ENCODE measurements at regions not wholly inside any gene's neighbourhood (a gene's known extent, or its start where the extent isn't known, plus 50 kb on each side); places are given as distances from the start of the nearest gene placed in this dataset.

- H3K9ac ChIP-seq (ENCODE audit: insufficient read depth in 1 of 2, low read length in 2 of 2), result no peak overlapping the region
- no peak for DNase-seq
These were observed 267.5 kb downstream of the GPD2 start for GRCh38 chr2:156703642-156704041.

GRCh38 chr2:156704132-156704531 lies 268.0 kb downstream of the GPD2 start:
- WGBS, 2 donors, result 62 to 68% methylated on average over 3 of the region's 3 CpGs
- no peak overlapping the region for H3K9ac ChIP-seq (ENCODE audit: insufficient read depth in 1 of 2, low read length in 2 of 2)
- no peak overlapping the region for H3K4me3 ChIP-seq
- H3K27ac ChIP-seq (ENCODE audit: low read depth in 1 of 2, low read length in 1 of 2), result no peak overlapping the region
- TF ChIP-seq CTCF (IDR thresholded peaks at IDR 0.05; ENCODE audit: control extremely low read depth, extremely low read depth), result no peak
- no peaks in the 10 kb centered on the region for H3K27me3 ChIP-seq (ENCODE audit: control insufficient read depth in 3 of 3, insufficient read depth in 3 of 3, low read length in 2 of 3)
- no peaks in the 10 kb centered on the region for H3K36me3 ChIP-seq (ENCODE audit: control insufficient read depth in 4 of 4, insufficient read depth in 4 of 4, low read length in 4 of 4)
- no peaks in the 10 kb centered on the region for H3K9me3 ChIP-seq (ENCODE audit: control insufficient read depth in 4 of 4, insufficient read depth in 3 of 4, low read length in 3 of 4)
- ATAC-seq (ENCODE audit: insufficient read depth, low FRiP score) (no peak), DNase-seq (peak; percentile 32 to 92 (median 88))
- H3K4me1 ChIP-seq (ENCODE audit: control insufficient read depth in 5 of 5, insufficient read depth in 5 of 5, low read length in 5 of 5), result peaks cover 0 to 31% (median 6%) of the 10 kb centered on the region in 5 donors

More at GRCh38 chr2:156703642-156704041, 267.5 kb downstream of the GPD2 start:
- Histone ChIP-seq H3K9me3 (ENCODE audit: control insufficient read depth in 4 of 4, insufficient read depth in 3 of 4, low read length in 3 of 4) (no peaks in the 10 kb centered on the region), H3K4me1 (ENCODE audit: control insufficient read depth in 5 of 5, insufficient read depth in 5 of 5, low read length in 5 of 5) (peaks cover 0 to 31% (median 6%) of the 10 kb centered on the region in 5 donors), H3K27ac (ENCODE audit: low read depth in 1 of 2, low read length in 1 of 2) (no peak overlapping the region), H3K36me3 (ENCODE audit: control insufficient read depth in 4 of 4, insufficient read depth in 4 of 4, low read length in 4 of 4) (no peaks in the 10 kb centered on the region), H3K4me3 (no peak overlapping the region), H3K27me3 (ENCODE audit: control insufficient read depth in 3 of 3, insufficient read depth in 3 of 3, low read length in 2 of 3) (no peaks in the 10 kb centered on the region)
- WGBS, 2 donors, result 67 to 80% methylated on average over 6 of the region's 6 CpGs
- TF ChIP-seq CTCF (IDR thresholded peaks at IDR 0.05; ENCODE audit: control extremely low read depth, extremely low read depth), result no peak
- ATAC-seq (ENCODE audit: insufficient read depth, low FRiP score), result no peak

GRCh38 chr2:156704617-156705016 lies 268.4 kb downstream of the GPD2 start:
- peak; percentile 24 to 73 (median 70) for DNase-seq
- Histone ChIP-seq H3K4me1 (ENCODE audit: control insufficient read depth in 5 of 5, insufficient read depth in 5 of 5, low read length in 5 of 5) (peaks cover 0 to 31% (median 6%) of the 10 kb centered on the region in 5 donors), H3K4me3 (no peak overlapping the region), H3K9ac (ENCODE audit: insufficient read depth in 1 of 2, low read length in 2 of 2) (no peak overlapping the region), H3K9me3 (ENCODE audit: control insufficient read depth in 4 of 4, insufficient read depth in 3 of 4, low read length in 3 of 4) (no peaks in the 10 kb centered on the region), H3K36me3 (ENCODE audit: control insufficient read depth in 4 of 4, insufficient read depth in 4 of 4, low read length in 4 of 4) (no peaks in the 10 kb centered on the region), H3K27ac (ENCODE audit: low read depth in 1 of 2, low read length in 1 of 2) (no peak overlapping the region), H3K27me3 (ENCODE audit: control insufficient read depth in 3 of 3, insufficient read depth in 3 of 3, low read length in 2 of 3) (no peaks in the 10 kb centered on the region)
- no peak for TF ChIP-seq CTCF (IDR thresholded peaks at IDR 0.05; ENCODE audit: control extremely low read depth, extremely low read depth)
- no peak for ATAC-seq (ENCODE audit: insufficient read depth, low FRiP score)
- 60 to 65% methylated on average over 3 of the region's 3 CpGs for WGBS, 2 donors

GRCh38 chr2:156706576-156706975 lies 270.4 kb downstream of the GPD2 start:
- Histone ChIP-seq H3K9ac (ENCODE audit: insufficient read depth in 1 of 2, low read length in 2 of 2) (no peak overlapping the region), H3K4me3 (no peak overlapping the region), H3K27ac (ENCODE audit: low read depth in 1 of 2, low read length in 1 of 2) (no peak overlapping the region), H3K36me3 (ENCODE audit: control insufficient read depth in 4 of 4, insufficient read depth in 4 of 4, low read length in 4 of 4) (no peaks in the 10 kb centered on the region), H3K9me3 (ENCODE audit: control insufficient read depth in 4 of 4, insufficient read depth in 3 of 4, low read length in 3 of 4) (no peaks in the 10 kb centered on the region), H3K27me3 (ENCODE audit: control insufficient read depth in 3 of 3, insufficient read depth in 3 of 3, low read length in 2 of 3) (no peaks in the 10 kb centered on the region), H3K4me1 (ENCODE audit: control insufficient read depth in 5 of 5, insufficient read depth in 5 of 5, low read length in 5 of 5) (peaks cover 0 to 31% (median 6%) of the 10 kb centered on the region in 5 donors)
- DNase-seq (no peak), ATAC-seq (ENCODE audit: insufficient read depth, low FRiP score) (no peak)
- 68 to 80% methylated on average over 2 of the region's 2 CpGs for WGBS, 2 donors
- no peak for TF ChIP-seq CTCF (IDR thresholded peaks at IDR 0.05; ENCODE audit: control extremely low read depth, extremely low read depth)

Measured in lung (tissue), 11 donors.